Panc1 (cell line): ENCODE measurements at regions not wholly inside any gene's neighbourhood (a gene's known extent, or its start where the extent isn't known, plus 50 kb on each side); places are given as distances from the start of the nearest gene placed in this dataset.

Source experiments
- CTCF ChIP-seq: fragments of 450-650 bp; IDR thresholded peaks from 2 replicates; pipeline ENCODE4 v1.5.1; 2017; ENCODE audit warnings: mild to moderate bottlenecking
- POLR2AphosphoS5 ChIP-seq: IDR thresholded peaks from 2 replicates; pipeline ENCODE4 v1.6.1; 2012; ENCODE audit warnings: mild to moderate bottlenecking, low read depth, low read length, moderate library complexity
- TCF7L2 ChIP-seq: IDR thresholded peaks from 2 replicates; pipeline ENCODE4 v1.6.1; 2011; ENCODE audit warnings: mild to moderate bottlenecking, low read depth, low read length, inconsistent platforms

GRCh38 chr3:177410730-177411129, 213.4 kb upstream of the TBL1XR1 start:
- TF ChIP-seq CTCF, result no peak
- TF ChIP-seq POLR2AphosphoS5, result no peak
- no peak for TF ChIP-seq TCF7L2
